ELF-1 (cell line): ENCODE measurements at regions not wholly inside any gene's neighbourhood (a gene's known extent, or its start where the extent isn't known, plus 50 kb on each side); places are given as distances from the start of the nearest gene placed in this dataset.
"Not testable (repeated sequence)": the region's sequence is repeated elsewhere in the genome, so short reads cannot be mapped to it uniquely, and the experiment has no call there.

ENCODE experiments used
- DNase-seq: peaks from one replicate; pipeline ENCODE4 v3.0.0-alpha.2; 2016; ENCODE audit warnings: low read depth, low spot score

GRCh38 chr15:87722941-87723691 lies 533.4 kb downstream of the NTRK3 start:
- DNase-seq = no peak

DNA sequence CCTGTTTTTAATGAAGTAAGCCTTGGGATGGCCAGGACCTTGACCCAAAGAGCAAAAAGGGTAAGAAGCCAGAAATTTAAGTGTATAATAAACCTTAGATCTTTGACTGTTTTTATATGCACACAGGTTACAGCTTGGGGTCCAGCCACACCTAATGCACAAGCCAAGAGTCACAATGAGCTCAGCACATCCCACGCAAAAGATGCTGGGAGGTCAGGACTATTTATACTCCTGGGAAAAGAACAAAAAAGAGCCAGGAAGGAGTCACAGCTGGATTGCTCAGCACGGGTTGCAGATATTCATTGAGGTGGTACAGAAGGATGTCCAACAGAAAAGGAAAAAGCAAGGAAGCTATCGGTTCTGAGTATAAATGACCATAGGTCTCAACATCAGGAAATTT lies 536.3 kb downstream of the NTRK3 start:
- no peak for DNase-seq

GRCh38 chr15:87716422-87716821 lies 540.1 kb downstream of the NTRK3 start:
- no peak for DNase-seq

- no peak for DNase-seq
These were observed 541.3 kb downstream of the NTRK3 start for GRCh38 chr15:87715252-87715651.

- DNase-seq = no peak
These were observed 543.1 kb downstream of the NTRK3 start for GRCh38 chr15:87713475-87713879.

GRCh38 chr15:87712211-87712610 lies 544.3 kb downstream of the NTRK3 start:
- DNase-seq = no peak

DNA sequence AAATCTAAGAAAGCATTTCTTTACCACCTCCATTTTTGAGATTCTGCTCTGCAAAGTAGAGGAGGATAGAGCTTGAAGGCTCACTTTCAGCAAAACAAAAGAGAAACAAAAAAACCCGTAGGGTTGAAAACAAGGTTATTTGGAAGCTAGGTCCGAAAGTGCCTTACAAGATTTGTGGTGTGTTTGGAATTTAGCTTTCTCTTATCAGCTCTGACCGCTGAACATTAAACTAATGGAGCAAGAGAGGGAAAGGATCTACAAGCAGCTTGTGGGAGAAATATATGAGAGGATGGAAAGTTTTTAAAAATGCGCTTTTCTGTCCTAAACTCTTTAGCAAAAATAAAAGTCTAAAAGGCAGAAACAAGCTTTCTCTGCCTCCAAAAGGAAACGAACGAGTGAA lies 545.5 kb downstream of the NTRK3 start:
- no peak for DNase-seq

DNA sequence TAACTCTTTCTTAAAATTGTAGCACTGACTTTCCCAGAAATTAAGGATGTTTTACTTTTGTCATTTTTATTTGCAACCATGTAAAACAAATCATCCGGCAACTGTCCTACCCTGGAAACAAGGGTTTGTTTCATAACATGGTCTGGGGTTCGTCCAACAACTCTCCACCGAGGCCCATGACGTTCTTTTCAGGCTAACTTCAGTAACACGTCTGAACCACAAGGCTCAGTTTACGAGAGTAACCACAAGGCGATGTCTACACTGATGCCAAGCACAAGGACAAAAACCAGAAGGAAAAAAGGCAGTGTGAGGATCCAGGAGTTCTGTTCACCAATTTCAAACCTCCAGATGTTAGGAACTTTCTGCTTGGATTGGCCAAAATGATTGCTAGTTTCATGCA lies 546.1 kb downstream of the NTRK3 start:
- DNase-seq = no peak

- DNase-seq = no peak
These were observed 548.9 kb downstream of the NTRK3 start for GRCh38 chr15:87707566-87708130.

- DNase-seq = no peak
These were observed 549.5 kb downstream of the NTRK3 start for GRCh38 chr15:87707071-87707470.

GRCh38 chr15:87706001-87706400 lies 550.5 kb downstream of the NTRK3 start:
- DNase-seq = no peak

GRCh38 chr15:87704276-87704675 lies 552.3 kb downstream of the NTRK3 start:
- no peak for DNase-seq

- no peak for DNase-seq
These were observed 553.0 kb downstream of the NTRK3 start for GRCh38 chr15:87703327-87704111.

DNA sequence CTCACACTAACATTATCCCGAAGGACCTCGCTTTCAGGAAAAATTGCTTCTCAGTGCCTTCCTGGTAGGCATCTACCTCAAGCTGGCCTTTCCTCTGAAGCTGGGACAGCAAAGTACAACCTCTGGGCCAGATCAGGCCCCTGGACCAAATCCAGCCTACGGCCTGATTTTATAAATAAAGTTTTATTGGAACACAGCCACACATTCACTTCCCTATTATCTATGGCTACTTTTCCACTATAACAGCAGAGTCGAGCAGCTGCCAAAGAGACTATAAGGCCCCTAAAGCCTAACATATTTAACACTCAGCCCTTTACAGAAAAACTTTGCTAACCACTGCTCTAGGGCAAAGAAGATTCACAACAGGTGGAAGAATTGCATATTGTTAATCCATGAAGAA lies 554.3 kb downstream of the NTRK3 start:
- DNase-seq = no peak

- DNase-seq = not testable (repeated sequence)
These were observed 558.1 kb downstream of the NTRK3 start for GRCh38 chr15:87698467-87698866.

GRCh38 chr15:87689716-87690115 lies 566.8 kb downstream of the NTRK3 start:
- no peak for DNase-seq

GRCh38 chr15:87687523-87687870 lies 569.0 kb downstream of the NTRK3 start:
- DNase-seq = no peak

DNA sequence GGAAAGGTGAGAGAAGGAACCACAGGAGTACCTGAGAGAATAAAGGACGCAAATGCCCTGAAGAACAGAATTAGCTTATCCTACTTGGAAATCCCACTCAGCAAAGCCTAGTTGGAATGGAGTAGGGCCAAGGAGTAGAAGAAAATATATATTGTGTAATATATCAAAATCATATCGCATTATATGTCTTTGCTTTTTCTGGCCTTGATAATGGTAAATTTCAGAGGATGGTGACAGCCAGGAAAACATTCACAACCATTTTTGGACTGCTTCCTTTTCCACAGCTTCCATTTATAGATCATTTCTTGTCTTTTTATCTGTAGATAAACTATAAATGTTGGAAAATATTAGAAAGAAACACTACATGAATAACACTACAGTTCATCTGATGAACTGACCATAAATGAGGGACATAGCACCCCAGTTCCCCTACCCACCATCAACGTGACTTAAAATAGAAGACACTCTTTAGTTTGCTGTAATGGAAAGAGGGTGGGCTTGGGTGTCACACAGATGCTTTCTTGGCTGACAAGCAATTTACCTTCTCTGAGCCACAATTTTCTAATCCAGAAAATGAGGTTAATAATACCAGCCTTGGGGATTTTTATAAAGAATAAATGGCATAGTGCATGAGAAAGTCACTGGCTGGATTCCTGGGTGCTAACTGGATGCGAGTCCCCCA lies 569.6 kb downstream of the NTRK3 start:
- DNase-seq = no peak

- no peak for DNase-seq
These were observed 570.2 kb downstream of the NTRK3 start for GRCh38 chr15:87686339-87686738.

DNA sequence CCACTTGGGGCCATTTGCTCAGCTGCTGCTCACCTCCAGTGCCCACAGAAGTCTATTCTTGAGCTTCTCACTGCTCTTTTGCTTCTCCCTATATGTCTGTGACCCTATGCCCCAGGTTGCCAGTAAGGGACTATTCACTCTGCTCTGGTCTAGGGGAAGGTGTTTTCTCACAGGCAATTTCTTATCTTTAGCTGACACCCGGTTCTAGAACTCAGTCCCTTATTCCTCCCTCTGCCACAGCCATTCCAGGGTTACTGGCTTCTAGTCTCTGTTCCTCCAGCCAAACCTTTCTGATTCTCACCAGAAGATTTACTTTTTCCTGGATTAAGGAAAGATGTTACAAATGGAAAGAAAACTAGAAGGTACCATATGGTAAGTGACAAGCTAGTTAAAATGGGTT lies 574.0 kb downstream of the NTRK3 start:
- no peak for DNase-seq

- no peak for DNase-seq
These were observed 575.4 kb downstream of the NTRK3 start for GRCh38 chr15:87681104-87681503.

DNA sequence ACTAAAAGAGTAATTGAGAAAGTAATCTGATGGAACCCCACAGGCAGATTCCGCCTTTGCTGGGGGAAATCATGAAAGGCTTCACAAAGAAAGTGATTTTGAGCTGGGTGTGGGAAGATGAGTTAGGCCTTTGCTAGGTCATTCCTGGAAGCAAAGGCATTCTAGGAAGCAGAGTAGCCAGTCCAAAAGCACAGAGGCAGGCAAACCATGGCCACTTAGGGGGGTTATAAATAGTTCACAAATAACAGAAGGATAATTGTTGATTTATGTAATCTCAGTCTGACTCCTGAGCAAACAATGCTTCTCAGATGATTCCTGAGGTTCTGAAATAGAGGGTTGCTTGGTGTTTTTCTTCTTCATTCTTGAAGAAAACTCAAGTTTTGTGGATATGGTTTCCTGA lies 576.3 kb downstream of the NTRK3 start:
- DNase-seq = no peak
